GM19240 (cell line): ENCODE measurements at regions not wholly inside any gene's neighbourhood (a gene's known extent, or its start where the extent isn't known, plus 50 kb on each side); places are given as distances from the start of the nearest gene placed in this dataset.
"Not testable (repeated sequence)": the region's sequence is repeated elsewhere in the genome, so short reads cannot be mapped to it uniquely, and the experiment has no call there.

ENCODE experiments used
- DNase-seq: peaks from one replicate; pipeline ENCODE4 v3.0.0; 2011; ENCODE audit warnings: low spot score; ENCODE audit not compliant: insufficient read length

GRCh38 chr12:119931402-119931801 lies 54.3 kb upstream of the CIT start:
- no peak for DNase-seq

GRCh38 chr12:119932921-119933320 lies 55.8 kb upstream of the CIT start:
- DNase-seq, result no peak

- DNase-seq, result not testable (repeated sequence)
Observed at GRCh38 chr12:119934780-119935179, 54.3 kb upstream of the BICDL1 start.

- DNase-seq, result no peak
Observed at GRCh38 chr12:119936705-119937311, 52.2 kb upstream of the BICDL1 start.

- peak; percentile 71 for DNase-seq
Observed at GRCh38 chr12:119938049-119938667, 50.9 kb upstream of the BICDL1 start.
